GM12878 (cell line): ENCODE measurements at regions not wholly inside any gene's neighbourhood (a gene's known extent, or its start where the extent isn't known, plus 50 kb on each side); places are given as distances from the start of the nearest gene placed in this dataset.

ENCODE experiments used
- ATAC-seq: fragments of 200-7000 bp; cut with Tn5 transposase; 3 replicates; pipeline ENCODE4 v1.9.1; 2020; ENCODE audit warnings: mild to moderate bottlenecking, moderate library complexity
- BruUV-seq: library from RNA; stranded (reverse); fragments of 400-500 nt; replicated peaks from 2 replicates; lab custom pipeline; 2021; lab: Mats Ljungman, UMichigan
- CTCF ChIA-PET: fragments of 300-600 bp; sonication (Branson Sonifier 250); formaldehyde crosslinking; extraction: SDS; loops from one replicate; lab custom pipeline; 2021; ENCODE audit warnings: inconsistent platforms; lab: Yijun Ruan, JAX
- POLR2A ChIA-PET: fragments of 350-600 bp; formaldehyde crosslinking; extraction: SDS; loops from one replicate; lab custom pipeline; 2021; ENCODE audit warnings: inconsistent platforms; lab: Charles Lee
- RAD21 ChIA-PET: fragments of 300-600 bp; sonication (Branson Sonifier 250); formaldehyde crosslinking; loops from one replicate; lab custom pipeline; 2023; ENCODE audit warnings: antibody characterized with exemption; ENCODE audit not compliant: unreplicated experiment; lab: Charles Lee
- SMC1A ChIA-PET: fragments of 300-600 bp; sonication (Branson Sonifier 250); formaldehyde crosslinking; loops from one replicate; lab custom pipeline; 2023; ENCODE audit not compliant: unreplicated experiment, uncharacterized antibody; lab: Charles Lee
- DNase-seq: peaks from one replicate; pipeline ENCODE4 v3.0.0-alpha.2; 2011; ENCODE audit warnings: low read depth, low spot score
- FAIRE-seq: peaks from 3 replicates; lab custom pipeline; 2011; peaks lifted over from hg19 to GRCh38; lab: Jason Lieb, UNC
- H2AFZ ChIP-seq: 2 replicates; pipeline ENCODE4 v1.6.0; 2011; ENCODE audit warnings: low read depth, low read length, control low read depth; ENCODE audit not compliant: control insufficient read depth
- H3K27ac ChIP-seq: 2 replicates; pipeline ENCODE4 v1.5.1; 2011; ENCODE audit warnings: control low read depth; ENCODE audit not compliant: control insufficient read depth, insufficient read depth
- H3K27me3 ChIP-seq, 2 experiments: replicated peaks in 1 of 2; 2 replicates each; pipeline versions ENCODE4 v1.6.0 to v1.6.1; 2011; ENCODE audit warnings: low read length in 1 of 2; ENCODE audit not compliant: control insufficient read depth in 2 of 2, insufficient read depth in 2 of 2
- H3K36me3 ChIP-seq, 2 experiments: 2 replicates each; pipeline ENCODE4 v1.5.1; 2011; ENCODE audit warnings: low read length in 1 of 2; ENCODE audit not compliant: control insufficient read depth in 2 of 2, insufficient read depth in 2 of 2
- H3K4me1 ChIP-seq: 2 replicates; pipeline ENCODE4 v1.6.1; 2011; ENCODE audit warnings: mild to moderate bottlenecking, low read length, moderate library complexity, mixed read lengths; ENCODE audit not compliant: control insufficient read depth, insufficient read depth
- H3K4me2 ChIP-seq: 2 replicates; pipeline ENCODE4 v1.6.0; 2011; ENCODE audit warnings: control low read depth; ENCODE audit not compliant: control insufficient read depth, insufficient read depth
- H3K4me3 ChIP-seq: fragments of 200-600 bp; sonication (generic); 2 replicates; pipeline ENCODE4 v1.5.1; 2016
- H3K79me2 ChIP-seq: 2 replicates; pipeline ENCODE4 v1.6.0; 2011; ENCODE audit warnings: low read length; ENCODE audit not compliant: control insufficient read depth, insufficient read depth
- H3K9ac ChIP-seq: 2 replicates; pipeline ENCODE4 v1.8.0; 2011; ENCODE audit warnings: low read length, control low read depth, mixed read lengths; ENCODE audit not compliant: control insufficient read depth, insufficient read depth
- H3K9me3 ChIP-seq: replicated peaks from 3 replicates; pipeline ENCODE4 v1.5.1; 2011; ENCODE audit warnings: mild to moderate bottlenecking, low read length; ENCODE audit not compliant: control insufficient read depth, insufficient read depth
- H4K20me1 ChIP-seq: 2 replicates; pipeline ENCODE4 v1.6.0; 2011; ENCODE audit not compliant: control insufficient read depth, insufficient read depth
- ATF7 ChIP-seq: fragments of 450-650 bp; IDR thresholded peaks from 2 replicates; pipeline ENCODE4 v1.6.1; 2016; ENCODE audit warnings: low read depth, mild to moderate bottlenecking
- BACH1 ChIP-seq: fragments of 450-650 bp; IDR thresholded peaks from 2 replicates; pipeline ENCODE4 v1.6.1; 2017; ENCODE audit warnings: mild to moderate bottlenecking, borderline replicate concordance
- BMI1 ChIP-seq: fragments of 450-650 bp; IDR thresholded peaks from 2 replicates; pipeline ENCODE4 v1.6.1; 2016; ENCODE audit warnings: mild to moderate bottlenecking, moderate library complexity, borderline replicate concordance
- CHD4 ChIP-seq: fragments of 200-600 bp; sonication (generic); IDR thresholded peaks from 2 replicates; pipeline ENCODE4 v1.6.1; 2016; ENCODE audit warnings: mild to moderate bottlenecking
- CREB1 ChIP-seq: IDR thresholded peaks from 2 replicates; pipeline ENCODE4 v1.6.1; 2012; ENCODE audit warnings: low read depth, mild to moderate bottlenecking, inconsistent platforms
- EGR1 ChIP-seq, 2 experiments: IDR thresholded peaks; 1 replicate in 1 of 2; 2 replicates in 1 of 2; pipeline ENCODE4 v1.6.1; 2011 to 2012; ENCODE audit warnings: low read depth in 2 of 2, low read length in 2 of 2, borderline replicate concordance in 1 of 2, mild to moderate bottlenecking in 1 of 2, moderate library complexity in 1 of 2
- HDGF ChIP-seq: fragments of 450-650 bp; IDR thresholded peaks from 2 replicates; pipeline ENCODE4 v1.6.1; 2016; ENCODE audit warnings: antibody characterized with exemption
- KAT2A ChIP-seq: conservative IDR thresholded peaks from 2 replicates; pipeline ENCODE4 v1.6.1; 2011; ENCODE audit warnings: low read depth, low read length; ENCODE audit not compliant: control insufficient read depth
- MEF2A ChIP-seq: IDR thresholded peaks from 2 replicates; pipeline ENCODE4 v1.6.1; 2011; ENCODE audit warnings: low read depth, mild to moderate bottlenecking, low read length, moderate library complexity; ENCODE audit not compliant: insufficient read depth
- NR2C2 ChIP-seq: IDR thresholded peaks from 2 replicates; pipeline ENCODE4 v1.6.1; 2011; ENCODE audit warnings: borderline replicate concordance, low read depth; ENCODE audit not compliant: control insufficient read depth, insufficient read length
- POLR2AphosphoS5 ChIP-seq: IDR thresholded peaks from 2 replicates; pipeline ENCODE4 v1.6.1; 2011; ENCODE audit warnings: mild to moderate bottlenecking, low read length, inconsistent platforms
- RAD21 ChIP-seq: IDR thresholded peaks from 2 replicates; pipeline ENCODE4 v1.6.1; 2011; ENCODE audit warnings: mild to moderate bottlenecking, low read depth, low read length, moderate library complexity; ENCODE audit not compliant: insufficient read depth
- REST ChIP-seq: IDR thresholded peaks from 2 replicates; pipeline ENCODE4 v1.6.1; 2012; ENCODE audit warnings: mild to moderate bottlenecking, low read depth, low read length
- SKIL ChIP-seq: fragments of 450-650 bp; IDR thresholded peaks from 2 replicates; pipeline ENCODE4 v1.6.1; 2017; ENCODE audit warnings: mild to moderate bottlenecking, low read depth, inconsistent platforms; ENCODE audit not compliant: poor library complexity, severe bottlenecking
- SRF ChIP-seq, 2 experiments: IDR thresholded peaks; 2 replicates each; pipeline ENCODE4 v1.6.1; 2011; ENCODE audit warnings: low read depth in 2 of 2, low read length in 2 of 2, mild to moderate bottlenecking in 1 of 2, moderate library complexity in 1 of 2
- TCF12 ChIP-seq: IDR thresholded peaks from 2 replicates; pipeline ENCODE4 v1.6.1; 2011; ENCODE audit warnings: low read depth, mild to moderate bottlenecking, low read length
- WGBS: methylation state at CpG from one replicate; pipeline ENCODE4 v1.1.6; 2016; ENCODE audit warnings: low lambda C conversion rate; ENCODE audit not compliant: insufficient replicate concordance, insufficient coverage; ENCODE audit errors: missing lambda C conversion rate; 5-methylcytosine and 5-hydroxymethylcytosine counted together
- in situ Hi-C: fragments of 300-500 bp; cut with MboI; formaldehyde crosslinking; loops from 9 replicates; pipeline ENCODE4 v1.14.3; 2018; ENCODE audit warnings: mixed read lengths
- intact Hi-C: fragments of 100-400 bp; cut with micrococcal nuclease; formaldehyde crosslinking; loops from one replicate; pipeline ENCODE4 v1.14.2; 2022; ENCODE audit not compliant: unreplicated experiment
- TF ChIP-seq, protein P1 (sequence below): fragments of 450-650 bp; IDR thresholded peaks from 2 replicates; pipeline ENCODE4 v1.6.1; 2016; ENCODE audit warnings: mild to moderate bottlenecking

DNA sequence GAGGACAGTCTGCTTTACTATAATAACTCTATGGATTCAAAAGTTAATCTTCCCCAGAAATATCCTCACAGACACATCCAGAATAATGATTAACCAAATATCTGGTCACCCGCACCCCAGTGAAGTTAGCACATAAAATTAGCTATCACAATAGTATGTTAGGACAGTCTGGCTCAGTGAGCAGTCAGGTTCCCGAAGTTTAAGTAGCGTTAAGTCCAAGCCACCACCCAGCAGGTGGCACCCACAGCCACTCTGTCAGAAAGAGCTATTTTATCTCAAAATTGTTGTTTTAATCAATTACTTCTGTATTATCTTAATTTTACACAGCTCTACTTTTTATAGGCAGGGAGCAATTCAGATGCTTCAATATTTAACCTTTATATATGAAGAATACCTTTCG lies 537.5 kb downstream of the MBD2 start (continued):
- TF ChIP-seq MEF2A = no peak
- TF ChIP-seq, all 136 proteins: peak for 0

DNA sequence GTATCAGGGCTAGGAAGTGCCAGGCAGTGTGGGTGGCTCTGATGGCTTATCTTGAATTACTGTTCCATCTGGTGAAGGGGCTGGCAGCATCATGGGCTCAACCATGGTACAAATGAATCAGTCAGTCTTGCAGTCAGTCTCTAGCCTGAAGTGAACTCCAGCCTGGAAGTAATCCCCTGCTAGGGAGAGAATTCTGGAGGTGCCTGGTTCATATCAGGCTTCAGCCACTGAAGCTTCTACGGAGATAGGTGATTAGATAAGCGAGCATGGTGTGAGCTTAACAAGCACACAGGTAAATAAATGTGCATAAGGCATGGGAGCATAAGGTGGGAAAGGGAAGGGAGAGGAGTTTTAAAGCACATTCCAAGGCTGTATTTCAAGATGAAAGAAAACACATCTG lies 541.7 kb downstream of the MBD2 start:
- intact Hi-C loops = no loop called here
- no peak overlapping the region for H3K4me3 ChIP-seq
- no TSS peak for BruUV-seq
- TF ChIP-seq BMI1 (no peak), RAD21 (no peak), SRF (IDR thresholded peaks at IDR 0.05; ENCODE audit: low read depth in 2 of 2, low read length in 2 of 2) (no peak), POLR2AphosphoS5 (no peak), HDGF (no peak), TCF12 (no peak), SKIL (no peak), CREB1 (no peak), BACH1 (no peak), CHD4 (no peak), ATF7 (no peak), EGR1 (IDR thresholded peaks at IDR 0.05; ENCODE audit: borderline replicate concordance in 1 of 2, low read depth in 2 of 2, low read length in 2 of 2) (no peak), NR2C2 (no peak), REST (no peak), KAT2A (no peak)
- TF ChIP-seq, protein P1, sequence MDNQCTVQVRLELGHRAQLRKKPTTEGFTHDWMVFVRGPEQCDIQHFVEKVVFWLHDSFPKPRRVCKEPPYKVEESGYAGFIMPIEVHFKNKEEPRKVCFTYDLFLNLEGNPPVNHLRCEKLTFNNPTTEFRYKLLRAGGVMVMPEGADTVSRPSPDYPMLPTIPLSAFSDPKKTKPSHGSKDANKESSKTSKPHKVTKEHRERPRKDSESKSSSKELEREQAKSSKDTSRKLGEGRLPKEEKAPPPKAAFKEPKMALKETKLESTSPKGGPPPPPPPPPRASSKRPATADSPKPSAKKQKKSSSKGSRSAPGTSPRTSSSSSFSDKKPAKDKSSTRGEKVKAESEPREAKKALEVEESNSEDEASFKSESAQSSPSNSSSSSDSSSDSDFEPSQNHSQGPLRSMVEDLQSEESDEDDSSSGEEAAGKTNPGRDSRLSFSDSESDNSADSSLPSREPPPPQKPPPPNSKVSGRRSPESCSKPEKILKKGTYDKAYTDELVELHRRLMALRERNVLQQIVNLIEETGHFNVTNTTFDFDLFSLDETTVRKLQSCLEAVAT = no peak
- H3K27ac ChIP-seq = no peak overlapping the region
- in situ Hi-C loops = no loop called here
- CTCF ChIA-PET = no interaction called here
- H3K79me2 ChIP-seq = no peaks in the 10 kb centered on the region
- no peak overlapping the region for H3K9ac ChIP-seq
- ATAC-seq (no peak), DNase-seq (no peak), FAIRE-seq (no peak)
- H3K9me3 ChIP-seq = no peaks in the 10 kb centered on the region
- SMC1A ChIA-PET = no interaction called here
- no peak overlapping the region for H3K4me2 ChIP-seq
- H3K27me3 ChIP-seq = no peaks in the 10 kb centered on the region; a peak in 1 of 4 replicates
- RAD21 ChIA-PET = interaction anchor here (0.6 kb wide), 1 partner anchor 358 kb away, joined by 3 read pairs; no protein-coding TSS in a partner anchor
- 12% methylated on average over 2 of the region's 2 CpGs for WGBS
- no peak overlapping the region for H2AFZ ChIP-seq
- POLR2A ChIA-PET = no interaction called here
- H3K36me3 ChIP-seq = no peaks in the 10 kb centered on the region
- H4K20me1 ChIP-seq = no peaks in the 10 kb centered on the region
- H3K4me1 ChIP-seq = no peaks in the 10 kb centered on the region
